GM18505 (cell line): ENCODE measurements at regions not wholly inside any gene's neighbourhood (a gene's known extent, or its start where the extent isn't known, plus 50 kb on each side); places are given as distances from the start of the nearest gene placed in this dataset.
"Not testable (repeated sequence)": the region's sequence is repeated elsewhere in the genome, so short reads cannot be mapped to it uniquely, and the experiment has no call there.

Experiments
- ATAC-seq: cut with Tn5 transposase; IDR thresholded peaks from one replicate; pipeline ENCODE4 v1.9.1; 2021; ENCODE audit not compliant: unreplicated experiment
- POLR2A ChIP-seq: IDR thresholded peaks from 4 replicates; pipeline ENCODE4 v1.6.1; 2011; ENCODE audit warnings: borderline replicate concordance; ENCODE audit not compliant: insufficient read depth, insufficient read length; ENCODE audit errors: extremely low read depth

- ATAC-seq: no peak
Measured at GRCh38 chr6:168819546-168819945, 378.6 kb downstream of the SMOC2 start.

GRCh38 chr6:168817558-168818159, 376.7 kb downstream of the SMOC2 start:
- ATAC-seq: no peak
- TF ChIP-seq POLR2A: no peak

More at GRCh38 chr6:168819546-168819945, 378.6 kb downstream of the SMOC2 start:
- no peak for TF ChIP-seq POLR2A

GRCh38 chr6:168815229-168815628, 374.2 kb downstream of the SMOC2 start:
- ATAC-seq: no peak
- TF ChIP-seq POLR2A: no peak

- no peak for ATAC-seq
- no peak for TF ChIP-seq POLR2A
Measured at GRCh38 chr6:168808232-168808631, 367.2 kb downstream of the SMOC2 start.

GRCh38 chr6:168804331-168804730, 363.3 kb downstream of the SMOC2 start:
- ATAC-seq: no peak
- TF ChIP-seq POLR2A: no peak

- ATAC-seq: no peak
- no peak for TF ChIP-seq POLR2A
Measured at GRCh38 chr6:168803874-168804273, 362.9 kb downstream of the SMOC2 start.

- no peak for TF ChIP-seq POLR2A
- no peak for ATAC-seq
Measured at GRCh38 chr6:168799067-168799466, 358.1 kb downstream of the SMOC2 start.

- ATAC-seq: no peak
- no peak for TF ChIP-seq POLR2A
Measured at GRCh38 chr6:168796106-168796505, 355.1 kb downstream of the SMOC2 start.

GRCh38 chr6:168795611-168796010, 354.6 kb downstream of the SMOC2 start:
- not testable (repeated sequence) for ATAC-seq

- TF ChIP-seq POLR2A: no peak
- ATAC-seq: no peak
Measured at GRCh38 chr6:168794491-168794890, 353.5 kb downstream of the SMOC2 start.

- no peak for TF ChIP-seq POLR2A
- no peak for ATAC-seq
Measured at GRCh38 chr6:168793649-168794048, 352.7 kb downstream of the SMOC2 start.

GRCh38 chr6:168791917-168792316, 350.9 kb downstream of the SMOC2 start:
- no peak for TF ChIP-seq POLR2A
- ATAC-seq: no peak

GRCh38 chr6:168789699-168790098, 348.7 kb downstream of the SMOC2 start:
- ATAC-seq: no peak
- TF ChIP-seq POLR2A: no peak

- TF ChIP-seq POLR2A: no peak
Measured at GRCh38 chr6:168785720-168786511, 344.9 kb downstream of the SMOC2 start.

More at GRCh38 chr6:168785720-168786511, 344.9 kb downstream of the SMOC2 start:
- no peak for ATAC-seq
